B cell (primary cell): ENCODE measurements at regions not wholly inside any gene's neighbourhood (a gene's known extent, or its start where the extent isn't known, plus 50 kb on each side); places are given as distances from the start of the nearest gene placed in this dataset.

Experiments used
- ATAC-seq: fragments of 200-7000 bp; cut with Tn5 transposase; one replicate; pipeline ENCODE4 v1.10.0; 2021; ENCODE audit warnings: low read depth, mild to moderate bottlenecking, moderate number of reproducible peaks, moderate library complexity
- CTCF ChIA-PET: fragments of 350-600 bp; sonication (Branson Sonifier 250); formaldehyde crosslinking; loops from one replicate; lab custom pipeline; 2021; ENCODE audit warnings: antibody characterized with exemption, inconsistent platforms; lab: Charles Lee
- POLR2A ChIA-PET: fragments of 350-600 bp; sonication (Branson Sonifier 250); formaldehyde crosslinking; loops from one replicate; lab custom pipeline; 2021; ENCODE audit warnings: antibody characterized with exemption; lab: Charles Lee
- DNase-seq: peaks from one replicate; pipeline ENCODE4 v3.0.0; 2013
- H2AFZ ChIP-seq: 2 replicates; pipeline ENCODE4 v1.6.1; 2012; ENCODE audit warnings: mild to moderate bottlenecking, low read depth, low read length; ENCODE audit not compliant: insufficient read depth, poor library complexity, severe bottlenecking
- H3K27ac ChIP-seq, 2 donors: 1 replicate in 1 of 2; 2 replicates in 1 of 2; pipeline ENCODE4 v1.5.1; 2012 to 2013; ENCODE audit warnings: low read length in 2 of 2, mild to moderate bottlenecking in 2 of 2, moderate library complexity in 1 of 2
- H3K27me3 ChIP-seq, 4 experiments: fragments of 200-600 bp in 1 of 4; sonication (generic) in 1 of 4; replicated peaks in 1 of 4; 1 replicate in 2 of 4; 2 replicates in 2 of 4; pipeline versions ENCODE4 v1.6.1 to v1.7.0; 2013 to 2016; ENCODE audit warnings: low read length in 3 of 4, mild to moderate bottlenecking in 2 of 4, mixed read lengths in 1 of 4, moderate library complexity in 1 of 4; ENCODE audit not compliant: insufficient read depth in 4 of 4, control insufficient read depth in 3 of 4; ENCODE audit errors: control extremely low read depth in 1 of 4
- H3K36me3 ChIP-seq, 2 experiments: replicated peaks in 1 of 2; 1 replicate in 1 of 2; 2 replicates in 1 of 2; pipeline versions ENCODE4 v1.6.1 to v1.7.1; 2013; ENCODE audit warnings: low read length in 1 of 2; ENCODE audit not compliant: insufficient read depth in 2 of 2, control insufficient read depth in 1 of 2; ENCODE audit errors: control extremely low read depth in 1 of 2, extremely low read depth in 1 of 2
- H3K4me1 ChIP-seq, 2 donors: fragments of 200-600 bp in 1 of 2; sonication (generic) in 1 of 2; 1 replicate in 1 of 2; 2 replicates in 1 of 2; pipeline versions ENCODE4 v1.5.1 to v1.6.1; 2013 to 2017; ENCODE audit warnings: low read length in 2 of 2; ENCODE audit not compliant: control insufficient read depth in 2 of 2, insufficient read depth in 2 of 2
- H3K4me2 ChIP-seq: replicated peaks from 2 replicates; pipeline ENCODE3; 2012; ENCODE audit warnings: mild to moderate bottlenecking, low read depth, low read length; ENCODE audit not compliant: poor library complexity, severe bottlenecking
- H3K4me3 ChIP-seq, 5 experiments: fragments of 200-600 bp in 1 of 5; sonication (generic) in 1 of 5; 1 replicate in 3 of 5; 2 replicates in 2 of 5; pipeline versions ENCODE4 v1.5.1 to v1.7.0; 2011 to 2016; ENCODE audit warnings: low read length in 4 of 5, mild to moderate bottlenecking in 4 of 5, low read depth in 2 of 5, control low read depth in 1 of 5, moderate library complexity in 1 of 5; ENCODE audit not compliant: insufficient read depth in 1 of 5; ENCODE audit errors: control extremely low read depth in 1 of 5, extremely low read depth in 1 of 5
- H3K79me2 ChIP-seq: fragments of 200-600 bp; sonication (generic); one replicate; pipeline ENCODE4 v1.6.0; 2016; ENCODE audit warnings: low read length; ENCODE audit not compliant: control insufficient read depth, insufficient read depth
- H3K9ac ChIP-seq: fragments of 200-600 bp; sonication (generic); 2 replicates; pipeline ENCODE4 v1.6.1; 2017; ENCODE audit warnings: mild to moderate bottlenecking, low read length, moderate library complexity
- H3K9me3 ChIP-seq, 3 donors: one replicate each; pipeline versions ENCODE4 v1.6.1 to v1.7.1; 2013; ENCODE audit warnings: low read length in 2 of 3; ENCODE audit not compliant: control insufficient read depth in 2 of 3, insufficient read depth in 1 of 3; ENCODE audit errors: control extremely low read depth in 1 of 3
- H4K20me1 ChIP-seq: 2 replicates; pipeline ENCODE4 v1.6.0; 2012; ENCODE audit warnings: mild to moderate bottlenecking, low read length; ENCODE audit not compliant: insufficient read depth, control insufficient read depth, poor library complexity, severe bottlenecking
- H3K27ac Mint-ChIP-seq: one replicate; pipeline ENCODE4 v1.8.0; 2021; ENCODE audit warnings: mixed read lengths
- H3K27me3 Mint-ChIP-seq: one replicate; pipeline ENCODE4 v1.8.0; 2021; ENCODE audit warnings: mixed read lengths
- H3K4me1 Mint-ChIP-seq: one replicate; pipeline ENCODE4 v1.8.0; 2021; ENCODE audit warnings: mixed read lengths
- H3K4me3 Mint-ChIP-seq: one replicate; pipeline ENCODE4 v1.8.0; 2021; ENCODE audit warnings: mixed read lengths
- H3K9me3 Mint-ChIP-seq: one replicate; pipeline ENCODE4 v1.8.0; 2022; ENCODE audit warnings: mixed read lengths; ENCODE audit not compliant: insufficient read depth
- CTCF ChIP-seq: fragments of 200-600 bp; IDR thresholded peaks from one replicate; pipeline ENCODE4 v1.8.0; 2022; ENCODE audit warnings: antibody characterized with exemption, mild to moderate bottlenecking
- EZH2 ChIP-seq: IDR thresholded peaks from 2 replicates; pipeline ENCODE4 v1.6.1; 2012; ENCODE audit warnings: borderline replicate concordance, low read depth, mild to moderate bottlenecking, moderate library complexity, low read length; ENCODE audit not compliant: insufficient read depth, poor library complexity, severe bottlenecking
- WGBS: methylation state at CpG from one replicate; pipeline ENCODE4 v1.1.5; 2013; ENCODE audit warnings: missing lambda C conversion rate; ENCODE audit not compliant: insufficient coverage; 5-methylcytosine and 5-hydroxymethylcytosine counted together
- intact Hi-C: fragments of 100-400 bp; cut with micrococcal nuclease; formaldehyde crosslinking; loops from one replicate; pipeline ENCODE4 v1.10.0; 2022

GRCh38 chr6:50278663-50279062 lies 228.9 kb upstream of the DEFB112 start:
- CTCF ChIA-PET, result no interaction called here

GRCh38 chr6:50285735-50286134 lies 236.0 kb upstream of the DEFB112 start:
- no peaks in the 10 kb centered on the region for H3K36me3 ChIP-seq
- no peak overlapping the region for H3K9ac ChIP-seq
- H3K4me2 ChIP-seq, result no peak overlapping the region
- no peaks in the 10 kb centered on the region for H4K20me1 ChIP-seq
- no peak overlapping the region for H2AFZ ChIP-seq
- WGBS, result no CpG with 5 or more reads among the region's 2 CpGs
- no peak overlapping the region for H3K27ac Mint-ChIP-seq
- TF ChIP-seq CTCF, result no peak
- TF ChIP-seq EZH2, result no peak
- no peak overlapping the region for H3K4me3 Mint-ChIP-seq
- H3K9me3 ChIP-seq, result peaks cover 0 to 4% (median 0%) of the 10 kb centered on the region in 3 donors
- DNase-seq, result no peak
- peaks cover 9% of the 10 kb centered on the region for H3K9me3 Mint-ChIP-seq
- no peak overlapping the region for H3K4me3 ChIP-seq
- intact Hi-C loops, result no loop called here
- ChIA-PET CTCF (no interaction called here), POLR2A (no interaction called here)
- H3K27ac ChIP-seq, result no peak overlapping the region
- H3K27me3 Mint-ChIP-seq, result no peaks in the 10 kb centered on the region
- no peaks in the 10 kb centered on the region for H3K4me1 Mint-ChIP-seq
- H3K79me2 ChIP-seq, result no peaks in the 10 kb centered on the region
- H3K4me1 ChIP-seq, result no peaks in the 10 kb centered on the region
- no peak for ATAC-seq
- H3K27me3 ChIP-seq, result no peaks in the 10 kb centered on the region

More at GRCh38 chr6:50278663-50279062, 228.9 kb upstream of the DEFB112 start:
- Histone ChIP-seq H3K9ac (no peak overlapping the region), H2AFZ (no peak overlapping the region), H3K4me3 (no peak overlapping the region), H3K4me1 (no peaks in the 10 kb centered on the region), H3K36me3 (no peaks in the 10 kb centered on the region), H3K4me2 (no peak overlapping the region), H3K79me2 (no peaks in the 10 kb centered on the region), H3K27me3 (no peaks in the 10 kb centered on the region), H3K27ac (no peak overlapping the region), H4K20me1 (no peaks in the 10 kb centered on the region), H3K9me3 (no peaks in the 10 kb centered on the region)
- Mint-ChIP-seq H3K27ac (no peak overlapping the region), H3K4me3 (no peak overlapping the region), H3K4me1 (no peaks in the 10 kb centered on the region), H3K27me3 (no peaks in the 10 kb centered on the region), H3K9me3 (peaks cover 7% of the 10 kb centered on the region)
- no peak for TF ChIP-seq CTCF
- no peak for TF ChIP-seq EZH2
- ATAC-seq, result no peak
- intact Hi-C loops, result no loop called here
- WGBS, result no CpG with 5 or more reads among the region's 2 CpGs
- POLR2A ChIA-PET, result no interaction called here
- no peak for DNase-seq
